ENCODE measurements at regions not wholly inside any gene's neighbourhood (a gene's known extent, or its start where the extent isn't known, plus 50 kb on each side); places are given as distances from the start of the nearest gene placed in this dataset.

GRCh38 chr12:39692258-39692853, 72.8 kb upstream of the ABCD2 start:
- TF ChIP-seq CTCF (IDR thresholded peaks at IDR 0.05): no peak
- TF ChIP-seq SP1 (CRISPR knock-in tag; conservative IDR thresholded peaks at IDR 0.05): no peak
- TF ChIP-seq JUN (CRISPR knock-in tag; IDR thresholded peaks at IDR 0.05): no peak
- no peak for TF ChIP-seq ZNF423 (CRISPR knock-in tag; IDR thresholded peaks at IDR 0.05)
- TF ChIP-seq ARID4B (CRISPR knock-in tag; IDR thresholded peaks at IDR 0.05; ENCODE audit: borderline replicate concordance): no peak
- TF ChIP-seq TEAD4 (CRISPR knock-in tag; IDR thresholded peaks at IDR 0.05): no peak
- TF ChIP-seq MAX (CRISPR knock-in tag; IDR thresholded peaks at IDR 0.05): no peak
- no peak for TF ChIP-seq ESRRA (CRISPR knock-in tag; IDR thresholded peaks at IDR 0.05; ENCODE audit: borderline replicate concordance)

Measured in WTC11 (cell line).